GM18951 (cell line): ENCODE measurements at regions not wholly inside any gene's neighbourhood (a gene's known extent, or its start where the extent isn't known, plus 50 kb on each side); places are given as distances from the start of the nearest gene placed in this dataset.

Experiments
- POLR2A ChIP-seq: IDR thresholded peaks from 4 replicates; pipeline ENCODE4 v1.6.1; 2011; ENCODE audit warnings: mild to moderate bottlenecking; ENCODE audit not compliant: insufficient read length, insufficient read depth; ENCODE audit errors: extremely low read depth
- in situ Hi-C: fragments of 300-500 bp; cut with MboI; formaldehyde crosslinking; loops from one replicate; pipeline ENCODE4 v1.12.0; 2022; ENCODE audit warnings: low sequenced_read_pairs, mixed read lengths, inconsistent platforms; ENCODE audit not compliant: unreplicated experiment

DNA sequence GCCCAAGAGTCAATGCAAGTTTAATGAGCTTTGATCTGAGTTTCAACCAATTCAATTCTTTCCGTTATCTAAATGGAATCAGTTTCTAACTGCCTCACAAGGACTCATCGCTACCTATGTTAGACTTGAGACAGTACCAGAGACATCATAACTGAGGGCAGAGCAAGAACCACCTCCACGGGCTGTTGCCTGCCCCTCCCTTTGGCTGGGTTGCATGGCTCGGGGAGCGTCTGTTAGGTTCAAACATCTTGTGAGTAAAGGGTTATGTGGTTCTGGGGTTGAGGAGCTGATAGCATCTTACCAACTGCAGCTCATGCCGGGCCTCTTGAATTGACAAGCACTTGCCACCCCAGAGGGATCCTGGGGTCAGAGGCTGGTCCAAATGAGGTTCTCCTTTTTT is 457.9 kb downstream of the ENC1 start:
- no peak for TF ChIP-seq POLR2A
- in situ Hi-C loops = no loop called here

DNA sequence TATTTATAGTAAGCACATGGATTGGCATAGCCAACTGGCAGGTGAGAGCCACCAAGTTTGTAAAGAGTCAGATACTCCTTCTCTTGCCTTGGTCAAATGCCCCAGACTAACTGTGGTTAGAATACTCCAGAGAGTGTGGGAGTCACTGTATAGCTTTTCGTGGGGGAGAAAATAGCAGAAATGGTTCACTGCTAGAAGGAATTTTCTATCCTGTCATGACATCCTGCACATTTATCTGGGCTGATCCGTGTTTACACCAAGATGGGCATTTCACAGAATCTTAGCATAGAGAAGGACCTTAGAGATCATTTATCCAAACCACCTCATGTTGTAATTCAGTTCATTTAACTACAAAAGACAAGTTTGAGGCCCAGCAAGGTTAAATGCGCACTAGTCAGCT is 460.8 kb downstream of the ENC1 start:
- TF ChIP-seq POLR2A = no peak
- in situ Hi-C loops = no loop called here

DNA sequence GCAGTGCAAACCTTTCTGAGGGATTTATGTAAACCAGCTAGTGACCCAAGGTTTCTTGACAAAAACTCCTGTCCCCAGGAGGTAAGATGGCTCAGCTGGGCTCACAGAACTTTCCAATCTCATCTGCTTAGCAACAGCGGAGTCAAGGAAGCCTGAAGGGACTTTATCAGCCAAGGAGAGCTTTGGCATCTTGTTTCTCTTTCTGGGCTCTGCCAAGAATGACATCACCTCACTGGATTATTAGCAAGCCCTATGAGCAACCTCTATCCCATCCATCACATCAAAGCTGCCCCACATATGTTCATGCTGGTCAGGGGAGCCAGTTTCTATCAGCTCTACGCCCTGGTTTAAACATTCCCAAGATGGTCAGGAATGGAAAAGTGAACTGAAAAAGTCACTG is 461.3 kb downstream of the ENC1 start:
- TF ChIP-seq POLR2A = no peak
- in situ Hi-C loops = no loop called here

DNA sequence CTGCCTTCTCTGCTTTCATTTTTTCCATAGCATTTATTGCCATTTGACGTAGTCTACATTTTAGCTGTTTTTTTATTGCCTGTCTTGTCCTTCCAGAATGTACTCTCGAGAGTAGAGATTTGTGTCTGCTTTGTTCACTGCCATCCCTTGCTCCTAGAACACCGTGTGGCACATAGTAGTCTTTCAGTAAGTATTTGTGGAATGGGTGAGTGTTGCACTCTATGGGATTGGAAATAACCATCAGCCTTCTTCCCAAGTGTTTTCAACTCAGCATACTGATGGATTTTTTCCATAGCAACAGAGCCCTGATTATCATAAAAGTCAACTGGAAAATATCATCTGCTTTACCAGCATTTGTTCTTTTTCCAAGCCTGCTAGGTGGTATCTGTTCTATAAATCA is 462.6 kb downstream of the ENC1 start:
- in situ Hi-C loops = no loop called here
- TF ChIP-seq POLR2A = no peak

DNA sequence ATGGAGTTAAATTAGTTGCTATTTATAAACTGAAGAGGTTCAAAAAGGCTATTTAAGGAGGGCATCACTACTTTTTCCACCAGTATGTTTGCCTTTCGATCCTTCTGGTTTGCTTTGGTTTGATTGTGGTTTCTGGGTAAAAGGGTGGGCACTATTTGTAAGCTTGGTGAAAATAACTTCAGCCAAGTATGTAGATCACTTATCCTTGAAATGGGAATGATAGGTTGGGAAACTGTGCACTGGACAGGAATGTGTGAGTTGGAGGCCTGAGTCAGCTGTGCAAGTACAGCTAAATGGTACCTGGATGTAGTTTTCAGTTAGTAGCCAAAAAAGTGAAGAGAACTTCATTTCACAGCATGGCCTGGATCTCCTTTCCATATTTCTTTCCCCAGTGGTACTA is 466.2 kb downstream of the ENC1 start:
- no peak for TF ChIP-seq POLR2A
- in situ Hi-C loops = no loop called here

DNA sequence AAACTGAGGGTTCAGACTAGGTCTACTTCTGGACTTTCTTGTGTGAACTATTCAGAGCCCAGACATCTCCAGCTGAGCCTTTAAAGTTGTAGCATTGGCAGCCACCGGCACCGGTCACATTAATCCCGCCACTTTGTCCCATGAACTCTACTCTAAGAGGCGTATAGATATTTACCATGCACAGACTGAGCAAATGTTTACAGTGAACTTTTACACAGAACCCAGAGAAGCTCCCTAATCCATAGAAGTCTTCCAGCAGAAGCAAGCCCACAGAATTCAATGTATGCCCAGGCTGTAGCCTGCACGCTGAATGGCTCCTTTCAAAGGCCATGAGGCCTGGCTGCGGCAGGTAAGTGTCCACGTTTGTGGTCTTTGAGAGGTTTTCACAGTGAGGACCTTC is 466.9 kb downstream of the ENC1 start:
- no peak for TF ChIP-seq POLR2A

DNA sequence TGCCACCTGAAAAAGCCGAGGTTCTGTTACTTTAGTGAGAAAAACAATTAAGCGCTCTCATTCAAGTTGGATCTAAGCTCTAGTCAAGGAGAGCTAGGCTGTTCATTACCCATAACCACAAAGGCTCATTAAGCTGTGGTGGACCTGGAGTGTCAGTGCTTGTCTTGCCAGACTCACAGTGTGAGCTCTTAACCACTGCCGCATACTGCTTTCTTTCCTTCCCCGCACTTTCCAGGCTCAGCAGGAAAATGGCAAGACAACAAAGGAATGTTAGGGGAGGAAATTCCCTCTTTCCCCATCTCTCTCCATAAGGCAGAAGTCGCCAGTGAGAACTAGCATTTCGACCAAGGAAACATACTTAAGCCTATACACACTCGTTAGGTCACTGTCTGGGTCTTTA is 467.3 kb downstream of the ENC1 start:
- no peak for TF ChIP-seq POLR2A
- in situ Hi-C loops = no loop called here

More for the DNA sequence above, 466.9 kb downstream of the ENC1 start:
- in situ Hi-C loops = no loop called here

DNA sequence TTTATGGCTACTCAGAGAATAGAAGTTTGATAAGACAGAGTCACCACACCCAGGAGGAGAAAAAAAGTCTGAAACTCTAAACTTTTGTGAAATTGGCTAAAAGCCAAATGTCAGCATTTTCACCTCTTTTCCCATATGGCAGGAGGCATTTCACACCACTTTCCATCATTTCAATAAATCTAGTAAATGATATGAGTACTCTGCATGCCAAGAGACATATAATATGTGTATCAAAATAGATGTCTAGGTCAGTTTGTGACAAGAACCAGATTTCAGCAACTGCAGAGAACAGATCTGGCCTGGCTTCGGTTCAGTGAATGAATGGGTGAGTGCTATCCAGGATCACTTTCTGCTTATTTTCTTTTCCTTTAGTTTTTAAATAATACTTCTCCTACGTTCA is 470.8 kb downstream of the ENC1 start:
- TF ChIP-seq POLR2A = no peak
- in situ Hi-C loops = no loop called here

DNA sequence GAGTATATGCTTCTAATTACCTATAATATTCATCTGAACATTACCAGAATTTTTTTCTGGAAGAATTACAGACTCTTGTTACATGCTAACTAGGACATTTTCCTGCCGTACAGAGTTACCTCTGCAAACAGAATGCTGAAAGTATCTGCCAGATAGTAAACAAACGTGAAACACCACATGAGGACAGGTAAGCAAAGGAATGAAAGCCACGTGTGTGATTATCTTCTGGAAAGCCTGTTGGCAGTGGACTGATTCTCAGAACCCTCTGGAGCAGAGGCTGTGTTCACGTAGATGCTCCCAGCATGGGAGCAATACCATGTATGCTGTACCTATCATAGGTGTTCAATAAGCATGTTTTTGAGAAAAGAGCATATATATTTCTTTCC is 472.6 kb downstream of the ENC1 start:
- TF ChIP-seq POLR2A = no peak
- in situ Hi-C loops = no loop called here

DNA sequence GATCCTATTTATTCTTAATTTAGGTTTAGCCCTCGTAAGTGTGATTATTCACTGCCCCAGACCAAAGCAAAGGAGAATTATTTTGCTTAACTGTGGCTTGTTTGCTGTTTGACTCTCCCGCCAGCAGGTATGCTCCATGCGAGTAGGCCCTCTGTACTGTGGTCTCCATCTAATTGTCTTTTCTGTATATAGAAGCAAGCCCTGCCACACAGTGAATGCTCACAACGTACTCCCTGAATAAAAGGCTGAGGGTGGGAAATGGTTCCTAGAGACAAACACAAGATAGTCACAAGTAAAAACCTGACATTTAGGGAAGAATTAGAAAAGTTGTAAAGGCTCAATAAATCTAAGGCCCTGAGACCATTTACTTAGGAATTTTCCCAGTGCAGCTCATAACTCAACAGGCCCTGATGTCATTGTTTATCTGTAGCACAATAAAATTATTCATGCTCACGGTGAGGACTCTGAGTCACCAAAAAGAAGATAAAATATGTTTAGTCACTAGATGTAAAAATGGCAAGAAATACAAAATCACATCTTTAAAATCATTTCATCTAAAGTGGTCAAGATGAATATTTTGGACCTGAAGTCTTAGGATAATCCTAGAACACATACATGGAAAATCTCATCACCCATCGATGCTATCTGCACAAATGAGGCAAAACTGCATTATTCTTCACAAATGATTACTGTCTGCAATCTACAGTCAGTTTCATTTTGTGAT is 473.2 kb downstream of the ENC1 start:
- no peak for TF ChIP-seq POLR2A
- in situ Hi-C loops = no loop called here

DNA sequence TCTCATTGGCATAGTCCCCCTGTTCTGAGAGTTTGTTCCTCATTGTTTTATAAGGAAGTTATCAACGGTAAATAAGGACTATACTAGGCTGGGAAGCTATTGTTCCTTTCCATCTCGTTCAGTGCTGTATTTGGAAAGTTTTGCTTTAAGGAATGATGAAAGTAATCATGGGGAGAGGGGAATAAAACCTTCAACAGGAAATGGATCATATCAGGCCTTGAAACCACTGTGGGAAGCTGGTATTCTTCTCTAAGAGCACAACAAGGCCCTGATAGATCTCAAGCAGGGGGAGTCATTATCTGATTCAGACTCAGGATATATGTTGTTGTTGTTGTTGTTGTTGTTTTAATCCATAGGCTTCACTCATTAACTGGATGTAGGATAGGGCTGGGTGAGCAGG is 474.5 kb downstream of the ENC1 start:
- in situ Hi-C loops = no loop called here

DNA sequence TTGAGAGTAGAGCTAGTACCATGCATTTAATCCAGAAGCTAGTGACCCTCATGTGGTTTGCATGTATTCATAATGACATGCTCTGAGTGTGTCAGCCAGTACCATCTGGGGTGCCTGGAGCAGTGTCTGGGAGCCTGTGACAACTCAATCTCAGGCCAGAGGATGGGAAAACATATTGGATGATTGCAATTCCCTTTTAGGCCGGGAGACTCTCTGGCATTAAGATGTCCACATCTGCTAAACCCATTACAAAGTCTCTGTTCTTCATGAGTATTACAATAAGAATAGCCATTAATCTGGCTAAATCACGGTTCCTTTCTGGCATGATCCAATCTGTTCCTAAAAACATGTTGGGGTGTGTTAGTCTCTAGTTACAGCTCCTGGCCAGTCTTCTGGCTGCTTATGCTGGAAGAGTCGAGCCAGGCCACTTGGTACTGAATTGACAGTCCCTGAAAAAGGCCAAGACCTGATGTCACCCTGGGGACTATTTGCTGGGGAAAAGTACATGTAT is 475.7 kb downstream of the ENC1 start:
- in situ Hi-C loops = no loop called here
- TF ChIP-seq POLR2A = no peak

More for the DNA sequence above, 474.5 kb downstream of the ENC1 start:
- TF ChIP-seq POLR2A = no peak

DNA sequence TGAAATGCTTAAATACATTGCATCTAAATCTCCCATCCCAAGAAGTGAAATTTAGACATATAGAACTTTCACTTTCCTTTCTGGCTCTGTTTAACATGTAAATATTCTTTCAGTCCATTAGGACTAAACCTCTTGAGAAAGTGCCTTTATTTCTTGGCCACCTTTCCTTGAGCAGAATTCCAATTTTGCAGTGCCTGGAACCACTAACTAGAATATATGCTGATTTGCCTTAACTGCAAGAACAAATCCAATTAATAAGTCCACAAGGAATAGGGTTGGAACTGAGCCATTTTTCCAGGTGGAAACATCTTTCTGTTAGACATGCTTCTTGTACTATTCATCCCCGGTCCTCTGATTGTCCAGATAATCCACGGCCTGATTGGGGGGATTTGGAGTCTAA is 478.0 kb downstream of the ENC1 start:
- TF ChIP-seq POLR2A = no peak
- in situ Hi-C loops = no loop called here

DNA sequence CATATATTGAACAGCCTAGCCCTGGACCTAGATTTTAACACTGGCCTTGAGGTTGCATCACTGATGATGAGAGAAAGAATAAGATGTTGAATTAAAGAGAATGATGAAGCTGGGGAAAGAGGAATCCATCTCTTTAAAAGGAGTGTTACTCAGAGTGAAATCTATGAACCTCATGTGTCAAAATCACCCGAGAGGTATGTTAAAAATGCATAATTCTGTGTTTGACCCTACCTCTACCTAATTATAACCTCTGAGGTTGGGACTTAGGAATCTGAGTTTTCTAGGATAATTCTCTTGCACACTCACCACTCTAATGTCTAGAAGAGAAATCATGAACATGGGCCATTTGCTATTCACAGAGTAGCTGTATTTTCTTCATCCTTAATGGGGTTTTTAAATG is 479.4 kb downstream of the ENC1 start:
- in situ Hi-C loops = no loop called here
- TF ChIP-seq POLR2A = no peak
